ENCODE measurements at regions not wholly inside any gene's neighbourhood (a gene's known extent, or its start where the extent isn't known, plus 50 kb on each side); places are given as distances from the start of the nearest gene placed in this dataset.

DNA sequence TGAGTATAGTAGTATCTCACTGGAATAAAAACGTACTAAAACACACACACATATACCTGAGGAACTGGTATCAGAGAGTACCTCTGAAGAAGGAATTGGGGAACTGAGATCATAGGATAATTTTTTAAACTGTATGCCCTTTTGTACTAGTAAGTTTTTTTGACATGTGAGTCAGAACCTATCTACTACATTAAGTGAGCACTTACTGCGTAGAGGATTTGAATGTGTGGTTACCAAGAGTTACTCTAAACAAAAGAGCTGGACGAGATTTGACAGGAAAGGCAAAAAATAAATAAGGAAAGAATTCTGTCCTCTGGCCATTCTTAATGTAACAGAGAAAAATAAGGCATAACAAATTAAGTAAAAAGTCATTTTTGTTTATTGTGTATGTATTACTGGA lies 546.5 kb upstream of the FAT1 start:
- TF ChIP-seq, protein P1, sequence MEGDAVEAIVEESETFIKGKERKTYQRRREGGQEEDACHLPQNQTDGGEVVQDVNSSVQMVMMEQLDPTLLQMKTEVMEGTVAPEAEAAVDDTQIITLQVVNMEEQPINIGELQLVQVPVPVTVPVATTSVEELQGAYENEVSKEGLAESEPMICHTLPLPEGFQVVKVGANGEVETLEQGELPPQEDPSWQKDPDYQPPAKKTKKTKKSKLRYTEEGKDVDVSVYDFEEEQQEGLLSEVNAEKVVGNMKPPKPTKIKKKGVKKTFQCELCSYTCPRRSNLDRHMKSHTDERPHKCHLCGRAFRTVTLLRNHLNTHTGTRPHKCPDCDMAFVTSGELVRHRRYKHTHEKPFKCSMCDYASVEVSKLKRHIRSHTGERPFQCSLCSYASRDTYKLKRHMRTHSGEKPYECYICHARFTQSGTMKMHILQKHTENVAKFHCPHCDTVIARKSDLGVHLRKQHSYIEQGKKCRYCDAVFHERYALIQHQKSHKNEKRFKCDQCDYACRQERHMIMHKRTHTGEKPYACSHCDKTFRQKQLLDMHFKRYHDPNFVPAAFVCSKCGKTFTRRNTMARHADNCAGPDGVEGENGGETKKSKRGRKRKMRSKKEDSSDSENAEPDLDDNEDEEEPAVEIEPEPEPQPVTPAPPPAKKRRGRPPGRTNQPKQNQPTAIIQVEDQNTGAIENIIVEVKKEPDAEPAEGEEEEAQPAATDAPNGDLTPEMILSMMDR (IDR thresholded peaks at IDR 0.05; ENCODE audit: insufficient read depth, low read length, poor library complexity, severe bottlenecking), result no peak
- Histone ChIP-seq H3K27me3 (replicated peaks; ENCODE audit: control insufficient read depth, insufficient read depth, low read length) (no peaks in the 10 kb centered on the region), H3K4me3 (replicated peaks; ENCODE audit: low read depth, low read length) (no peak overlapping the region), H3K36me3 (ENCODE audit: control insufficient read depth, insufficient read depth, low read length) (no peaks in the 10 kb centered on the region)
- no peak for DNase-seq (ENCODE audit: extremely low read depth, insufficient read length)

DNA sequence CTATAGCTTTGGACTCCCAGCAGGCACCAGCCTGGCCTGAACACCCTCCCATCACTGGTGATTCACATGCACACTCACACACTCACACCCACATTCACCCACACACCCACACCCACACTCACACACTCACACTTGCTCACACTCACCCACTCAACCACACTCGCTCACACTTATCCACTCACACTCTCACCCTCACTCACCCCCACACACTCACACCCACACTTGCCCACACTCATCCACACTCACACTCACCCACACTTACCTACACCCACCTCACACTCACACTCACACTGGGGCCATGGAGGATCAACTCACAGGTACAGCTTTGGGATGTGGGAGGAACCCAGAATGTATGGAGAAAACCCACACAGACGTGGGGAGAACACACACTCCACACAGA lies 548.2 kb upstream of the FAT1 start:
- DNase-seq (ENCODE audit: extremely low read depth, insufficient read length), result no peak
- Histone ChIP-seq H3K36me3 (ENCODE audit: control insufficient read depth, insufficient read depth, low read length) (no peaks in the 10 kb centered on the region), H3K27me3 (replicated peaks; ENCODE audit: control insufficient read depth, insufficient read depth, low read length) (no peaks in the 10 kb centered on the region), H3K4me3 (replicated peaks; ENCODE audit: low read depth, low read length) (no peak overlapping the region)
- TF ChIP-seq, protein P1 (IDR thresholded peaks at IDR 0.05; ENCODE audit: insufficient read depth, low read length, poor library complexity, severe bottlenecking), result no peak

DNA sequence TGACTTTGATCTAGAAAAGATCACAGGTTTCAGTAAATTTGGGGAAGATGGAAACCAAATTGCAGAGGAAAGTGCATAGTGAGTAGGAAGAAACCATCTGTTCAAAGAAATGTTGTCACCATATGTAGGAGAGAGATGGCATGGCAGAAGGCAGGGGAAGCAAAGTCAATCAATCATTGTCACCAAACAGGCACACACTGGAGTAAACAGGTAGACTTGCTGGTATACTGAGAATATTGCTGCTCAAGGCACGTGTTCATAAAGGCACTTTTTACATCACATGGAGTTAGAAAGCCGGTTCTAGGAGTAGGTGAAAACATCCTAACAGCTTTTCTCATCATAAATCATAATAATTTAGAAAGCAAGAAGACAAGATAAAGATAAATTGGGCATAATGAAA lies 550.5 kb upstream of the FAT1 start:
- DNase-seq (ENCODE audit: extremely low read depth, insufficient read length), result no peak
- TF ChIP-seq, protein P1 (IDR thresholded peaks at IDR 0.05; ENCODE audit: insufficient read depth, low read length, poor library complexity, severe bottlenecking), result no peak
- Histone ChIP-seq H3K27me3 (replicated peaks; ENCODE audit: control insufficient read depth, insufficient read depth, low read length) (no peaks in the 10 kb centered on the region), H3K4me3 (replicated peaks; ENCODE audit: low read depth, low read length) (no peak overlapping the region), H3K36me3 (ENCODE audit: control insufficient read depth, insufficient read depth, low read length) (no peaks in the 10 kb centered on the region)

DNA sequence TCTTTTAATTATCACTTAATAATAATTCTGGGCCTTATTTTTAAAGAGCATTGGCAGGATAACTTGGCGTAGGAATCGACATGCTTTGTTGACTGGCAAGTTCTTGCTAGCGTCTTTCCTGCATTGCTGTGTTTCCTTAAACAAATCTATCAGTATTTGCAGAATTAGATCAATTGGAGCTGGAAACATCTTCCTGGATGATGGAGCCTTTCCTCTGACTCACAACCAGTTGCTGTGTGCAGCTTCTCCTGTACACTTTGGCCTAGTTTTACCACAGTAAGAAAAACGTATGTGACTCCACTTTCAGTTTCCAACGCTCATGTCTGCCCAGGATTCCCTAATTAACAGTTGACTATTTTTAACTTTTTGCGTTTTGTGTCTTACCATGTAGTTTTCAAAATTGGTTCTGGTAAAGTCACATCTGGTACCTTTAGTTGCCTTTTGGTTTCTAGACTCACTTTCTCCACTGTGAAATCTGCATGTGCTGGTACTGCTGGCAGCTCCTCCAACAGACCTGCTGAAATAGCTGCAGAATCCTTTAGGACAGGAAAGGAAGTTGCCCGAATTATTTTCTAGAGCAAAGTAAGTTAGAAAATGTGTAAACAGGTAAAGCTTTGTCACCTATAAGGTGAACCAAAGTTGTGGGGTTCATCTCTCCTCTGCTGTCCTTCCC lies 553.2 kb upstream of the FAT1 start:
- H3K4me3 ChIP-seq (replicated peaks; ENCODE audit: low read depth, low read length), result no peak overlapping the region
- DNase-seq (ENCODE audit: extremely low read depth, insufficient read length), result no peak
- TF ChIP-seq, protein P1 (IDR thresholded peaks at IDR 0.05; ENCODE audit: insufficient read depth, low read length, poor library complexity, severe bottlenecking), result no peak

DNA sequence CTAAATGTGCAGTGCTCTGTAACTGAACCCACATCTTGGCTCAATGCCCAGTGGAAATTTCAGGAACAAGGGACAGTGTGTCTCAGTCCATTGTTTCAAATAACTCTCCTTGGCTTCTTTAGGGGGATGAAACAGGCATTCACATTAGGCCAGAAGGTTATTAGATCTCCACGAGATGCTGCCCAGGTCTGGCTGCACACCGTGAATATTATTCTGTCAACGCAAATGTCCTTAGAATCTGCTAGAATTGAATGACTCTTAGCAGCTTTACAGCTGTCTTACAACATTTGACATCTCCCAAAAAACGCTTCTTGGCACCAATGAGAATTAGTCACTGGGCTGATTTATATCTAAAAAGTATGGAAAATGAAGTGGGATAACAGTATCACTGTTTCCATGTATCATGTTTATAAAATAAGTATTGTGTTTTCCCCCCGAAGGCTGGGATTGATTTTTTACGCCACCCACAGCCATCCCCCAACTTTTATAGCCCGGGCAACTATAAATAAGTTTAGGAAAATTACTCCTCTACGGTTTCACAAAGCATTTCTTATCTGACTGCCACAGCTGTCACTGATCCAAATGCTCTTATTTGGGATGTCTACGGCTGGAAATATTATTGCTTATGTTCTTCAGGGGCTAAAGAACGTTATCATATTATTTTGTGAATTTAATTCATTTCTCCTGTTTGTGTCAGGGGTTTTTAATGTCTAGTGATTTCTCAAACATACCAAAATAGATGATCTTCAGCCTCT lies 559.7 kb upstream of the FAT1 start:
- TF ChIP-seq, protein P1 (IDR thresholded peaks at IDR 0.05; ENCODE audit: insufficient read depth, low read length, poor library complexity, severe bottlenecking), result no peak
- no peak for DNase-seq (ENCODE audit: extremely low read depth, insufficient read length)
- Histone ChIP-seq H3K36me3 (ENCODE audit: control insufficient read depth, insufficient read depth, low read length) (no peaks in the 10 kb centered on the region), H3K27me3 (replicated peaks; ENCODE audit: control insufficient read depth, insufficient read depth, low read length) (no peaks in the 10 kb centered on the region), H3K4me3 (replicated peaks; ENCODE audit: low read depth, low read length) (no peak overlapping the region)

More for the DNA sequence above, 553.2 kb upstream of the FAT1 start:
- Histone ChIP-seq H3K36me3 (ENCODE audit: control insufficient read depth, insufficient read depth, low read length) (no peaks in the 10 kb centered on the region), H3K27me3 (replicated peaks; ENCODE audit: control insufficient read depth, insufficient read depth, low read length) (no peaks in the 10 kb centered on the region)

Measured in GM06990 (cell line).